ENCODE measurements at regions not wholly inside any gene's neighbourhood (a gene's known extent, or its start where the extent isn't known, plus 50 kb on each side); places are given as distances from the start of the nearest gene placed in this dataset.

- no peak overlapping the region for H3K27ac ChIP-seq
- no peak overlapping the region for H3K9ac ChIP-seq (ENCODE audit: insufficient read length)
- no peaks in the 10 kb centered on the region for H3K9me3 ChIP-seq (ENCODE audit: low read depth, low read length)
- H3K4me3 ChIP-seq: no peak overlapping the region
- no peaks in the 10 kb centered on the region for H3K36me3 ChIP-seq (ENCODE audit: insufficient read depth, low read length)
- DNase-seq (ENCODE audit: low read depth, low spot score): no peak
- TF ChIP-seq EZH2 (IDR thresholded peaks at IDR 0.05) (no peak), FOXP2 (optimal IDR thresholded peaks at IDR 0.05; ENCODE audit: control extremely low read depth, extremely low read length, insufficient read depth) (no peak), POLR2AphosphoS5 (IDR thresholded peaks at IDR 0.05; ENCODE audit: borderline replicate concordance, low read depth, low read length) (no peak)
Observed at GRCh38 chr16:5621826-5622225, 524.2 kb upstream of the EEF2KMT start.

GRCh38 chr16:5619304-5619703 is 521.7 kb upstream of the EEF2KMT start:
- no peak overlapping the region for H3K27ac ChIP-seq
- H3K36me3 ChIP-seq (ENCODE audit: insufficient read depth, low read length): no peaks in the 10 kb centered on the region
- no peak overlapping the region for H3K9ac ChIP-seq (ENCODE audit: insufficient read length)
- TF ChIP-seq POLR2AphosphoS5 (IDR thresholded peaks at IDR 0.05; ENCODE audit: borderline replicate concordance, low read depth, low read length) (no peak), EZH2 (IDR thresholded peaks at IDR 0.05) (no peak)
- no peak for DNase-seq (ENCODE audit: low read depth, low spot score)
- H3K9me3 ChIP-seq (ENCODE audit: low read depth, low read length): no peaks in the 10 kb centered on the region
- no peak overlapping the region for H3K4me3 ChIP-seq

GRCh38 chr16:5616841-5617240 is 519.2 kb upstream of the EEF2KMT start:
- TF ChIP-seq POLR2AphosphoS5 (IDR thresholded peaks at IDR 0.05; ENCODE audit: borderline replicate concordance, low read depth, low read length): no peak
- no peak for TF ChIP-seq FOXP2 (optimal IDR thresholded peaks at IDR 0.05; ENCODE audit: control extremely low read depth, extremely low read length, insufficient read depth)
- no peak overlapping the region for H3K4me3 ChIP-seq
- H3K9me3 ChIP-seq (ENCODE audit: low read depth, low read length): no peaks in the 10 kb centered on the region
- no peaks in the 10 kb centered on the region for H3K36me3 ChIP-seq (ENCODE audit: insufficient read depth, low read length)
- no peak overlapping the region for H3K27ac ChIP-seq
- no peak for DNase-seq (ENCODE audit: low read depth, low spot score)
- H3K9ac ChIP-seq (ENCODE audit: insufficient read length): no peak overlapping the region

GRCh38 chr16:5615868-5616642 is 518.5 kb upstream of the EEF2KMT start:
- DNase-seq (ENCODE audit: low read depth, low spot score): no peak
- Histone ChIP-seq H3K4me3 (no peak overlapping the region), H3K36me3 (ENCODE audit: insufficient read depth, low read length) (no peaks in the 10 kb centered on the region), H3K9me3 (ENCODE audit: low read depth, low read length) (no peaks in the 10 kb centered on the region), H3K9ac (ENCODE audit: insufficient read length) (no peak overlapping the region), H3K27ac (no peak overlapping the region)
- TF ChIP-seq FOXP2 (optimal IDR thresholded peaks at IDR 0.05; ENCODE audit: control extremely low read depth, extremely low read length, insufficient read depth): no peak
- no peak for TF ChIP-seq POLR2AphosphoS5 (IDR thresholded peaks at IDR 0.05; ENCODE audit: borderline replicate concordance, low read depth, low read length)

- Histone ChIP-seq H3K9ac (ENCODE audit: insufficient read length) (no peak overlapping the region), H3K4me3 (no peak overlapping the region), H3K36me3 (ENCODE audit: insufficient read depth, low read length) (no peaks in the 10 kb centered on the region), H3K27ac (no peak overlapping the region), H3K9me3 (ENCODE audit: low read depth, low read length) (no peaks in the 10 kb centered on the region)
- DNase-seq (ENCODE audit: low read depth, low spot score): no peak
- TF ChIP-seq FOXP2 (optimal IDR thresholded peaks at IDR 0.05; ENCODE audit: control extremely low read depth, extremely low read length, insufficient read depth): no peak
- TF ChIP-seq POLR2AphosphoS5 (IDR thresholded peaks at IDR 0.05; ENCODE audit: borderline replicate concordance, low read depth, low read length): no peak
- no peak for TF ChIP-seq EZH2 (IDR thresholded peaks at IDR 0.05)
Observed at GRCh38 chr16:5607169-5607568, 509.6 kb upstream of the EEF2KMT start.

GRCh38 chr16:5605404-5605803 is 507.8 kb upstream of the EEF2KMT start:
- no peaks in the 10 kb centered on the region for H3K36me3 ChIP-seq (ENCODE audit: insufficient read depth, low read length)
- H3K9me3 ChIP-seq (ENCODE audit: low read depth, low read length): no peaks in the 10 kb centered on the region
- H3K4me3 ChIP-seq: no peak overlapping the region
- TF ChIP-seq FOXP2 (optimal IDR thresholded peaks at IDR 0.05; ENCODE audit: control extremely low read depth, extremely low read length, insufficient read depth) (no peak), EZH2 (IDR thresholded peaks at IDR 0.05) (no peak), POLR2AphosphoS5 (IDR thresholded peaks at IDR 0.05; ENCODE audit: borderline replicate concordance, low read depth, low read length) (no peak)
- H3K27ac ChIP-seq: no peak overlapping the region
- DNase-seq (ENCODE audit: low read depth, low spot score): no peak
- no peak overlapping the region for H3K9ac ChIP-seq (ENCODE audit: insufficient read length)

- TF ChIP-seq FOXP2 (optimal IDR thresholded peaks at IDR 0.05; ENCODE audit: control extremely low read depth, extremely low read length, insufficient read depth) (no peak), POLR2AphosphoS5 (IDR thresholded peaks at IDR 0.05; ENCODE audit: borderline replicate concordance, low read depth, low read length) (no peak), EZH2 (IDR thresholded peaks at IDR 0.05) (no peak)
- Histone ChIP-seq H3K9me3 (ENCODE audit: low read depth, low read length) (no peaks in the 10 kb centered on the region), H3K4me3 (no peak overlapping the region), H3K9ac (ENCODE audit: insufficient read length) (no peak overlapping the region), H3K36me3 (ENCODE audit: insufficient read depth, low read length) (no peaks in the 10 kb centered on the region), H3K27ac (no peak overlapping the region)
- DNase-seq (ENCODE audit: low read depth, low spot score): no peak
Observed at GRCh38 chr16:5604770-5605169, 507.2 kb upstream of the EEF2KMT start.

- no peak for DNase-seq (ENCODE audit: low read depth, low spot score)
- no peak overlapping the region for H3K4me3 ChIP-seq
- H3K9ac ChIP-seq (ENCODE audit: insufficient read length): no peak overlapping the region
- no peak overlapping the region for H3K27ac ChIP-seq
- TF ChIP-seq FOXP2 (optimal IDR thresholded peaks at IDR 0.05; ENCODE audit: control extremely low read depth, extremely low read length, insufficient read depth) (no peak), POLR2AphosphoS5 (IDR thresholded peaks at IDR 0.05; ENCODE audit: borderline replicate concordance, low read depth, low read length) (no peak), EZH2 (IDR thresholded peaks at IDR 0.05) (no peak)
- H3K9me3 ChIP-seq (ENCODE audit: low read depth, low read length): no peaks in the 10 kb centered on the region
- no peaks in the 10 kb centered on the region for H3K36me3 ChIP-seq (ENCODE audit: insufficient read depth, low read length)
Observed at GRCh38 chr16:5603836-5604235, 506.2 kb upstream of the EEF2KMT start.

- Histone ChIP-seq H3K9ac (ENCODE audit: insufficient read length) (no peak overlapping the region), H3K36me3 (ENCODE audit: insufficient read depth, low read length) (no peaks in the 10 kb centered on the region), H3K4me3 (no peak overlapping the region), H3K27ac (no peak overlapping the region), H3K9me3 (ENCODE audit: low read depth, low read length) (no peaks in the 10 kb centered on the region)
- DNase-seq (ENCODE audit: low read depth, low spot score): no peak
- TF ChIP-seq EZH2 (IDR thresholded peaks at IDR 0.05) (no peak), POLR2AphosphoS5 (IDR thresholded peaks at IDR 0.05; ENCODE audit: borderline replicate concordance, low read depth, low read length) (no peak), FOXP2 (optimal IDR thresholded peaks at IDR 0.05; ENCODE audit: control extremely low read depth, extremely low read length, insufficient read depth) (no peak)
Observed at GRCh38 chr16:5601957-5602356, 504.4 kb upstream of the EEF2KMT start.

All from SK-N-MC (cell line).